GM21737 (cell line): ENCODE measurements at regions not wholly inside any gene's neighbourhood (a gene's known extent, or its start where the extent isn't known, plus 50 kb on each side); places are given as distances from the start of the nearest gene placed in this dataset.

Experiments
- ATAC-seq: cut with Tn5 transposase; IDR thresholded peaks from one replicate; pipeline ENCODE4 v1.9.1; 2021; ENCODE audit warnings: mild to moderate bottlenecking, moderate library complexity; ENCODE audit not compliant: unreplicated experiment

GRCh38 chr20:24790746-24791283, 158.3 kb upstream of the CST7 start:
- no peak for ATAC-seq

- ATAC-seq, result no peak
Measured at GRCh38 chr20:24791953-24792352, 157.1 kb upstream of the CST7 start.

GRCh38 chr20:24792641-24793495, 156.2 kb upstream of the CST7 start:
- no peak for ATAC-seq

- ATAC-seq, result no peak
Measured at GRCh38 chr20:24795436-24795835, 153.6 kb upstream of the CST7 start.

GRCh38 chr20:24796236-24796635, 152.8 kb upstream of the CST7 start:
- ATAC-seq, result no peak

- no peak for ATAC-seq
Measured at GRCh38 chr20:24797113-24797512, 152.0 kb upstream of the CST7 start.

GRCh38 chr20:24797745-24798655, 151.1 kb upstream of the CST7 start:
- ATAC-seq, result no peak

- ATAC-seq, result no peak
Measured at GRCh38 chr20:24798930-24799705, 150.0 kb upstream of the CST7 start.

- ATAC-seq, result no peak
Measured at GRCh38 chr20:24799971-24800580, 149.0 kb upstream of the CST7 start.

- no peak for ATAC-seq
Measured at GRCh38 chr20:24802286-24802820, 146.7 kb upstream of the CST7 start.

GRCh38 chr20:24804481-24805206, 144.4 kb upstream of the CST7 start:
- no peak for ATAC-seq

GRCh38 chr20:24805456-24806238, 143.4 kb upstream of the CST7 start:
- no peak for ATAC-seq

- ATAC-seq, result no peak
Measured at GRCh38 chr20:24806705-24807676, 142.1 kb upstream of the CST7 start.

- no peak for ATAC-seq
Measured at GRCh38 chr20:24808616-24809015, 140.5 kb upstream of the CST7 start.

GRCh38 chr20:24809606-24810005, 139.5 kb upstream of the CST7 start:
- no peak for ATAC-seq

- ATAC-seq, result no peak
Measured at GRCh38 chr20:24810676-24811407, 138.2 kb upstream of the CST7 start.

- no peak for ATAC-seq
Measured at GRCh38 chr20:24812373-24812772, 136.7 kb upstream of the CST7 start.
